GM12864 (cell line): ENCODE measurements at regions not wholly inside any gene's neighbourhood (a gene's known extent, or its start where the extent isn't known, plus 50 kb on each side); places are given as distances from the start of the nearest gene placed in this dataset.
"Not testable (repeated sequence)": the region's sequence is repeated elsewhere in the genome, so short reads cannot be mapped to it uniquely, and the experiment has no call there.

Experiments used
- DNase-seq: peaks from one replicate; pipeline ENCODE4 v3.0.0-alpha.2; 2011; ENCODE audit warnings: low read depth
- H3K4me3 ChIP-seq: 2 replicates; pipeline ENCODE4 v1.5.1; 2011; ENCODE audit warnings: mild to moderate bottlenecking, low read depth, low read length, control low read depth
- TF ChIP-seq, protein P1 (sequence below): IDR thresholded peaks from 2 replicates; pipeline ENCODE4 v1.5.1; 2011; ENCODE audit warnings: low read depth, mild to moderate bottlenecking, moderate library complexity, low read length, control low read depth, inconsistent platforms; ENCODE audit errors: missing control alignments

GRCh38 chr13:81080911-81081454 lies 740.1 kb upstream of the SPRY2 start:
- DNase-seq = no peak
- TF ChIP-seq, protein P1, sequence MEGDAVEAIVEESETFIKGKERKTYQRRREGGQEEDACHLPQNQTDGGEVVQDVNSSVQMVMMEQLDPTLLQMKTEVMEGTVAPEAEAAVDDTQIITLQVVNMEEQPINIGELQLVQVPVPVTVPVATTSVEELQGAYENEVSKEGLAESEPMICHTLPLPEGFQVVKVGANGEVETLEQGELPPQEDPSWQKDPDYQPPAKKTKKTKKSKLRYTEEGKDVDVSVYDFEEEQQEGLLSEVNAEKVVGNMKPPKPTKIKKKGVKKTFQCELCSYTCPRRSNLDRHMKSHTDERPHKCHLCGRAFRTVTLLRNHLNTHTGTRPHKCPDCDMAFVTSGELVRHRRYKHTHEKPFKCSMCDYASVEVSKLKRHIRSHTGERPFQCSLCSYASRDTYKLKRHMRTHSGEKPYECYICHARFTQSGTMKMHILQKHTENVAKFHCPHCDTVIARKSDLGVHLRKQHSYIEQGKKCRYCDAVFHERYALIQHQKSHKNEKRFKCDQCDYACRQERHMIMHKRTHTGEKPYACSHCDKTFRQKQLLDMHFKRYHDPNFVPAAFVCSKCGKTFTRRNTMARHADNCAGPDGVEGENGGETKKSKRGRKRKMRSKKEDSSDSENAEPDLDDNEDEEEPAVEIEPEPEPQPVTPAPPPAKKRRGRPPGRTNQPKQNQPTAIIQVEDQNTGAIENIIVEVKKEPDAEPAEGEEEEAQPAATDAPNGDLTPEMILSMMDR = no peak
- H3K4me3 ChIP-seq = no peak overlapping the region

- no peak overlapping the region for H3K4me3 ChIP-seq
- no peak for DNase-seq
- TF ChIP-seq, protein P1 = no peak
These were observed 737.1 kb upstream of the SPRY2 start for GRCh38 chr13:81078048-81078447.

GRCh38 chr13:81069822-81070221 lies 728.9 kb upstream of the SPRY2 start:
- not testable (repeated sequence) for DNase-seq, H3K4me3 ChIP-seq

DNA sequence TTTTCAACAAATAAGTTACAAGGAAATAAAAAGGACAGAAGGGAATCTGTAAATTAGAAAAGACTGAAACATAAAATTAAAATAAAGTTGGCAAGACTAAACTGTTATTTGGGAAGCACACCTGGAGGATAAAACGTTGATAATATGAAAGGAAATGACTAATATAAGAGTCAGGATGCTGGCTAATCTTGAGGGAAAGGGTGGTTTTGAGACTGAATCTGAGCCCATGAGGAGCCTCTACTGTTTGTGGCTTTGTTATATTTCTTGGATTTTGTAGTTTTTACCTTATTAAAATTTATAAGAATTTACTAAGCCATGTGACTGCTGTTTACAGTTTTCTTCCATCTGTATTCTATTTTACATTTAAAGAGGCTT lies 718.0 kb upstream of the SPRY2 start:
- DNase-seq = no peak
- TF ChIP-seq, protein P1 = no peak
- no peak overlapping the region for H3K4me3 ChIP-seq

DNA sequence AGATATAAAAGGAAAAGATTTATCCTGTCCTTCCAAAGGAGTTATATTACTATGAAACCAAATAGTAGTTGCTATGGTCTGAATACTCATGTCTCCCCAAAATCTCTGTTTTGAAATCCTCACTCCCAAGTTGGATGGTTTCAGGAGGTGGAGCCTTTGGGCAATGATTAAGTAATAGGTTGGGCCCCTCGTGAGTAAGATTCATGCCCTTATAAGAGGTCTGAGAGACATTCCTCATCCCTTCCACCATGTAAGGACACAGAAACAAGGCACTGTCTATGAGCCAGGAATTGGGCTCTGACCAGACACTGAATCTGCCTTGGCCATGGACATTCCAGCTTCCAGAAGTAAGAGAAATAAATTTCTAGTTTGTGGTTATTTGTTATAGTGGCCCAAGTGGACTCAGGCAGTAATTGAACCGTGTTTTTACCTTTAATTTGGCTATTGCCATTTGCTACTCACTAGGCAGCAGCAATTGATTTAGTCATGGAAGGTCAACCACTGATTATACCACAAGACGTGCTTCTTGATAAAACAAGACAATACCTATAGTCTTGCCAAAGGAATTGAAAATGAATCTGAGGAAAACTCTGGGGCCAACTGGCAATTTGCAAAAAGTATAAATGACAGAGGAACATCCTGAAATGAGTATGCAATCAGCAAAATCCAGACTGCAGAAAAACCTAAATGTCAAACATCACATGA lies 717.4 kb upstream of the SPRY2 start:
- no peak overlapping the region for H3K4me3 ChIP-seq
- TF ChIP-seq, protein P1 = no peak
- DNase-seq = no peak

DNA sequence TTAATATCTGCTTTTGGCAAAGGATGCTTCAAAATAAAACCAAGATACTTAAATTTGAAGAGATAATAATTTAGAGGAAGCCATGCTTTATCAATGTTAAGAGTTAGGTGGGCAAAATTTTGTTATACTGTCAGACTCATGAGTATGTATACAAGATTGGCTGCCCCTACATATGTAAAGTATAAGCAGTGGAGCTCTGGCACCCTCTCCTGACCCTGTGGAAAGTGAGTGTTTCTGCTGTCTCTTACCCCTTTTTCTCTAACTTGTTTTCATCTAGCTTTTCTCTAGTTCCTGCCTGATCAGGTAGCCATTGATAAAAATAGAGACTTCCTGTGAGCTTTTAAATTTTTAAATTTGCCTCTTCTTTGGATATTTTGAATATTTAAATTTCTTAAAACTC lies 710.9 kb upstream of the SPRY2 start:
- no peak overlapping the region for H3K4me3 ChIP-seq
- no peak for DNase-seq
- TF ChIP-seq, protein P1 = no peak

GRCh38 chr13:81048026-81048461 lies 707.1 kb upstream of the SPRY2 start:
- no peak overlapping the region for H3K4me3 ChIP-seq
- TF ChIP-seq, protein P1 = no peak
- DNase-seq = no peak
